Loucy (cell line): ENCODE measurements at regions not wholly inside any gene's neighbourhood (a gene's known extent, or its start where the extent isn't known, plus 50 kb on each side); places are given as distances from the start of the nearest gene placed in this dataset.

Experiments
- H2AFZ ChIP-seq: fragments of 200-600 bp; sonication (generic); 2 replicates; pipeline ENCODE4 v1.6.0; 2016; ENCODE audit warnings: antibody characterized with exemption, mild to moderate bottlenecking, low read length, moderate library complexity
- H3F3A ChIP-seq: fragments of 200-600 bp; 2 replicates; pipeline ENCODE4 v1.6.0; 2016; ENCODE audit warnings: antibody characterized with exemption, low read depth, mild to moderate bottlenecking
- H3K27me3 ChIP-seq: fragments of 200-600 bp; sonication (generic); 2 replicates; pipeline ENCODE4 v1.6.1; 2014; ENCODE audit warnings: low read length, mild to moderate bottlenecking; ENCODE audit not compliant: insufficient read depth, poor library complexity, severe bottlenecking
- H3K36me3 ChIP-seq: fragments of 200-600 bp; sonication (generic); 2 replicates; pipeline ENCODE4 v1.6.1; 2016; ENCODE audit warnings: low read length; ENCODE audit not compliant: insufficient read depth
- H3K4me1 ChIP-seq: fragments of 200-600 bp; sonication (generic); 2 replicates; pipeline ENCODE4 v1.5.1; 2014; ENCODE audit warnings: low read length, mild to moderate bottlenecking; ENCODE audit not compliant: insufficient read depth, poor library complexity, severe bottlenecking
- H3K4me2 ChIP-seq: fragments of 200-600 bp; sonication (generic); 2 replicates; pipeline ENCODE4 v1.6.0; 2014; ENCODE audit warnings: antibody characterized with exemption, low read length, low read depth, mild to moderate bottlenecking; ENCODE audit not compliant: poor library complexity, severe bottlenecking
- H3K4me3 ChIP-seq: fragments of 200-600 bp; sonication (generic); 2 replicates; pipeline ENCODE4 v1.5.1; 2014; ENCODE audit warnings: low read length, mild to moderate bottlenecking, mixed read lengths; ENCODE audit not compliant: poor library complexity, severe bottlenecking
- H3K79me2 ChIP-seq: fragments of 200-600 bp; sonication (generic); 2 replicates; pipeline ENCODE4 v1.6.1; 2014; ENCODE audit warnings: low read length; ENCODE audit not compliant: insufficient read depth
- H3K9ac ChIP-seq: fragments of 200-600 bp; sonication (generic); 2 replicates; pipeline ENCODE4 v1.6.0; 2014; ENCODE audit warnings: mild to moderate bottlenecking, low read depth, low read length, moderate library complexity; ENCODE audit not compliant: poor library complexity, severe bottlenecking
- H3K9me2 ChIP-seq: fragments of 200-600 bp; sonication (generic); replicated peaks from 2 replicates; pipeline ENCODE4 v1.6.1; 2016; ENCODE audit warnings: low read depth, low read length, mixed read lengths
- H3K9me3 ChIP-seq: fragments of 200-600 bp; sonication (generic); 2 replicates; pipeline ENCODE4 v1.6.1; 2014; ENCODE audit warnings: mild to moderate bottlenecking, antibody characterized with exemption, low read length, low read depth; ENCODE audit not compliant: insufficient read depth
- H4K20me1 ChIP-seq: fragments of 200-600 bp; sonication (generic); 2 replicates; pipeline ENCODE4 v1.6.0; 2014; ENCODE audit warnings: antibody characterized with exemption, low read length, mild to moderate bottlenecking; ENCODE audit not compliant: insufficient read depth, poor library complexity, severe bottlenecking
- CTCF ChIP-seq: fragments of 200-600 bp; sonication (generic); conservative IDR thresholded peaks from 2 replicates; pipeline ENCODE4 v1.5.1; 2014; ENCODE audit warnings: mild to moderate bottlenecking, antibody characterized with exemption, low read length
- EZH2phosphoT487 ChIP-seq: fragments of 200-600 bp; IDR thresholded peaks from 2 replicates; pipeline ENCODE4 v1.6.1; 2018; ENCODE audit warnings: antibody characterized with exemption, mild to moderate bottlenecking, moderate library complexity, borderline replicate concordance

DNA sequence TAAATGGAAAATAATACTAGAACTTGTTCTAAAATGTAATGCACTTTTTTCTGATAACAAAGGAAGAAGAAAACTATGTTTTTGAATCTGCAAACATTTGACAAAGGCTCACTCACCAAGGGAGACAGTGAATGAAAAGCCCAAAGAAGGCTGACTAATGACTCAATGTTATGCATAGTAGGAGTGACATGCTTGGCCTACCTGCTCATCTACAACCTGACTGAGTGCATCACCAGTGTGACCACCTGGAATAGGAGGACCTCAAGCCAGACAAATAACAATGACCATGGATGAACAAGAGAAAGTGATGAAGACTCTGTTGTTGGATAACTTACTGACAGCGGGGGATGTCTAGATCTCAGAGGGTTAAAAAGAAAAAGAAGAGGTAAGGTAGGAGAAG is 157.2 kb downstream of the SIM1 start:
- Histone ChIP-seq H4K20me1 (no peaks in the 10 kb centered on the region), H3K36me3 (no peaks in the 10 kb centered on the region)

GRCh38 chr6:100305209-100305869 is 159.4 kb downstream of the SIM1 start:
- Histone ChIP-seq H3K9me2 (no peaks in the 10 kb centered on the region), H3K4me1 (peaks cover 3% of the 10 kb centered on the region), H2AFZ (0 out of 2 replicates have a peak overlapping the region, but pooled peaks have one; percentile 5), H3K36me3 (no peaks in the 10 kb centered on the region), H3F3A (no peaks in the 10 kb centered on the region), H3K9me3 (no peaks in the 10 kb centered on the region), H3K27me3 (no peaks in the 10 kb centered on the region), H3K4me2 (no peak overlapping the region), H4K20me1 (no peaks in the 10 kb centered on the region), H3K9ac (no peak overlapping the region), H3K4me3 (no peak overlapping the region), H3K79me2 (no peaks in the 10 kb centered on the region)
- TF ChIP-seq CTCF (no peak), EZH2phosphoT487 (no peak)

More for the DNA sequence above, 157.2 kb downstream of the SIM1 start:
- Histone ChIP-seq H3K4me1 (peaks cover 3% of the 10 kb centered on the region), H3K9me3 (no peaks in the 10 kb centered on the region), H2AFZ (no peak overlapping the region), H3F3A (no peaks in the 10 kb centered on the region), H3K4me3 (no peak overlapping the region), H3K9me2 (no peaks in the 10 kb centered on the region), H3K9ac (no peak overlapping the region), H3K27me3 (no peaks in the 10 kb centered on the region), H3K79me2 (no peaks in the 10 kb centered on the region), H3K4me2 (no peak overlapping the region)
- no peak for TF ChIP-seq CTCF
- TF ChIP-seq EZH2phosphoT487: no peak

DNA sequence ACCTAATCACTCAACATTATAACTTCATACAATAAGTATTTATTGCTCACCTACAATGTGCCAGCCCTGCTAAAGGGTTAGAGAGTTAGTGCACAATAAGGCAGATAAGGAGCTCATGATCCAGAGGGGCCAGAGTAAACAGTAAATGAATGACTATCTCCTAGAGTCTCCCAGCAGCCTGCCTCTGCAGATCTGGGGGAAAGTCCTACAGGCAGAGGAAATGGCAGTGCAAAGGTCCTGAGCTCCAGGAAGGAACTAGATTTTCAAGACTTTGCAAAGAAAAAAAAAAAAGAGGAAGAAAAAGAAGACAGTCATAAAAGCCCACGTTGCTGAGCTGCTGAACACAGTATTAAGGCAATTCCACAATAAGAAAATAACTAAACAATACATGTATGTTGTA is 160.1 kb downstream of the SIM1 start:
- no peak overlapping the region for H3K4me3 ChIP-seq
- no peak overlapping the region for H3K9ac ChIP-seq
- H3K9me3 ChIP-seq: no peaks in the 10 kb centered on the region
- no peaks in the 10 kb centered on the region for H3K79me2 ChIP-seq
- H3K27me3 ChIP-seq: no peaks in the 10 kb centered on the region
- H3K4me1 ChIP-seq: peaks cover 3% of the 10 kb centered on the region
- no peaks in the 10 kb centered on the region for H4K20me1 ChIP-seq
- no peak overlapping the region for H3K4me2 ChIP-seq
- H3K9me2 ChIP-seq: no peaks in the 10 kb centered on the region
- H3K36me3 ChIP-seq: no peaks in the 10 kb centered on the region
- peak overlapping the region; percentile 69 for H2AFZ ChIP-seq
- no peak for TF ChIP-seq EZH2phosphoT487
- no peak for TF ChIP-seq CTCF
- no peaks in the 10 kb centered on the region for H3F3A ChIP-seq
